Pancreas (tissue), 10 donors: ENCODE measurements at regions not wholly inside any gene's neighbourhood (a gene's known extent, or its start where the extent isn't known, plus 50 kb on each side); places are given as distances from the start of the nearest gene placed in this dataset.

Experiments used
- ATAC-seq, 4 donors: fragments of 200-7000 bp; cut with Tn5 transposase; one replicate each; pipeline versions ENCODE4 v1.8.0 to v1.9.1; 2020; ENCODE audit warnings: mild to moderate bottlenecking in 4 of 4, moderate library complexity in 4 of 4
- DNase-seq, 6 donors: peaks; one replicate each; pipeline ENCODE4 v3.0.0-alpha.2; 2020
- FAIRE-seq: peaks from 2 replicates; lab custom pipeline; 2012; peaks lifted over from hg19 to GRCh38; lab: Jason Lieb, UNC
- H3K27ac ChIP-seq, 4 donors: fragments of 200-600 bp; sonication (generic); 1 replicate in 3 of 4; 2 replicates in 1 of 4; pipeline versions ENCODE4 v1.5.0 to v1.8.0; 2020
- H3K27me3 ChIP-seq, 4 donors: fragments of 200-600 bp; one replicate each; pipeline ENCODE4 v1.8.0; 2021
- H3K36me3 ChIP-seq, 3 donors: fragments of 200-600 bp; sonication (generic) in 1 of 3; one replicate each; pipeline versions ENCODE4 v1.5.0 to v1.8.0; 2020 to 2021
- H3K4me1 ChIP-seq, 3 donors: fragments of 200-600 bp; one replicate each; pipeline ENCODE4 v1.8.0; 2021
- H3K4me3 ChIP-seq, 4 donors: fragments of 200-600 bp; sonication (generic) in 2 of 4; one replicate each; pipeline versions ENCODE4 v1.5.0 to v1.8.0; 2020 to 2021
- H3K9me3 ChIP-seq, 4 donors: fragments of 200-600 bp; one replicate each; pipeline ENCODE4 v1.8.0; 2021
- whole genome bisulfite sequencing, 2 donors: extraction: QIAGEN DNeasy Blood & Tissue Kit; methylation state at CpG; one replicate each; pipeline ENCODE4 v1.1.7; 2013; 5-methylcytosine and 5-hydroxymethylcytosine counted together
- intact Hi-C, 3 donors: fragments of 100-400 bp; cut with DNase I; formaldehyde crosslinking; loops; one replicate each; pipeline versions ENCODE4 v1.11.1 to v1.14.2; 2022
- TF ChIP-seq, protein P1 (sequence below), 4 donors: fragments of 200-600 bp; sonication (generic) in 3 of 4; IDR thresholded peaks; one replicate each; pipeline versions ENCODE4 v1.5.0 to v1.8.0; 2021; ENCODE audit warnings: antibody characterized with exemption in 4 of 4
- donor health status: healthy with polysubstance abuse.
- donor health status: DM: no; HTN: no; CAD: no; lungs with moderate emphysema.
- donor health status: DM: no; HTN: no; CAD: no.
- donor health status: control.
- donor health status: control.
- donor health status: Bipolar disorder and iron deficiency.
- donor health status: DM: yes; HTN: yes; CAD: no.
- donor health status: DM: no; HTN: no; CAD: no.
- donor health status: DM: no; HTN: no; CAD: no.
- donor health status: DM: yes; HTN: yes; CAD: no.

DNA sequence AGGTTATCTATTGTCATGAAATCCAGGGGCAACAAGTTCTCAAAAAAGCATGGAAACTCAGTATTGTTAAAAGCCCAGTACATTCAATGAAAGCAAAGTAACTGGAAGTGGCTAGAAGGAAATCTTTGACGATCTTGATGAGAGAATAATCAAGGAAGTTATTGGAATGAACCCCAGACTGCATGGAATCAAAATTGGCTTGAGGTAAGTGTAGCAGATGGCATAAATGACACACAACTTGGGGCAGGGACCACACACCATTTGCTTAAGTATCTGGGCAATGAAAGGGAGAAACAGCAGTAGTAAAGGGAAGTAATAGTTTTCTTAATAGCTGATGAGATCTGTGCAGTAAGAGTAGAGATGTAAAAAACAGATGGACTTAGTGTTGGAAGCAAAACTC lies 238.0 kb downstream of the HS3ST3A1 start:
- FAIRE-seq (no peak), DNase-seq (no peak), ATAC-seq (no peak)
- no peak overlapping the region for H3K27ac ChIP-seq
- no peaks in the 10 kb centered on the region for H3K9me3 ChIP-seq
- 30 to 71% methylated on average over 1 of the region's 1 CpG for WGBS, 2 donors
- TF ChIP-seq, protein P1, sequence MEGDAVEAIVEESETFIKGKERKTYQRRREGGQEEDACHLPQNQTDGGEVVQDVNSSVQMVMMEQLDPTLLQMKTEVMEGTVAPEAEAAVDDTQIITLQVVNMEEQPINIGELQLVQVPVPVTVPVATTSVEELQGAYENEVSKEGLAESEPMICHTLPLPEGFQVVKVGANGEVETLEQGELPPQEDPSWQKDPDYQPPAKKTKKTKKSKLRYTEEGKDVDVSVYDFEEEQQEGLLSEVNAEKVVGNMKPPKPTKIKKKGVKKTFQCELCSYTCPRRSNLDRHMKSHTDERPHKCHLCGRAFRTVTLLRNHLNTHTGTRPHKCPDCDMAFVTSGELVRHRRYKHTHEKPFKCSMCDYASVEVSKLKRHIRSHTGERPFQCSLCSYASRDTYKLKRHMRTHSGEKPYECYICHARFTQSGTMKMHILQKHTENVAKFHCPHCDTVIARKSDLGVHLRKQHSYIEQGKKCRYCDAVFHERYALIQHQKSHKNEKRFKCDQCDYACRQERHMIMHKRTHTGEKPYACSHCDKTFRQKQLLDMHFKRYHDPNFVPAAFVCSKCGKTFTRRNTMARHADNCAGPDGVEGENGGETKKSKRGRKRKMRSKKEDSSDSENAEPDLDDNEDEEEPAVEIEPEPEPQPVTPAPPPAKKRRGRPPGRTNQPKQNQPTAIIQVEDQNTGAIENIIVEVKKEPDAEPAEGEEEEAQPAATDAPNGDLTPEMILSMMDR (IDR thresholded peaks at IDR 0.05): no peak
- no peaks in the 10 kb centered on the region for H3K36me3 ChIP-seq
- intact Hi-C loops: no loop called here
- H3K27me3 ChIP-seq: peaks cover 0 to 4% (median 0%) of the 10 kb centered on the region in 4 donors
- H3K4me3 ChIP-seq: no peak overlapping the region
- H3K4me1 ChIP-seq: no peaks in the 10 kb centered on the region

DNA sequence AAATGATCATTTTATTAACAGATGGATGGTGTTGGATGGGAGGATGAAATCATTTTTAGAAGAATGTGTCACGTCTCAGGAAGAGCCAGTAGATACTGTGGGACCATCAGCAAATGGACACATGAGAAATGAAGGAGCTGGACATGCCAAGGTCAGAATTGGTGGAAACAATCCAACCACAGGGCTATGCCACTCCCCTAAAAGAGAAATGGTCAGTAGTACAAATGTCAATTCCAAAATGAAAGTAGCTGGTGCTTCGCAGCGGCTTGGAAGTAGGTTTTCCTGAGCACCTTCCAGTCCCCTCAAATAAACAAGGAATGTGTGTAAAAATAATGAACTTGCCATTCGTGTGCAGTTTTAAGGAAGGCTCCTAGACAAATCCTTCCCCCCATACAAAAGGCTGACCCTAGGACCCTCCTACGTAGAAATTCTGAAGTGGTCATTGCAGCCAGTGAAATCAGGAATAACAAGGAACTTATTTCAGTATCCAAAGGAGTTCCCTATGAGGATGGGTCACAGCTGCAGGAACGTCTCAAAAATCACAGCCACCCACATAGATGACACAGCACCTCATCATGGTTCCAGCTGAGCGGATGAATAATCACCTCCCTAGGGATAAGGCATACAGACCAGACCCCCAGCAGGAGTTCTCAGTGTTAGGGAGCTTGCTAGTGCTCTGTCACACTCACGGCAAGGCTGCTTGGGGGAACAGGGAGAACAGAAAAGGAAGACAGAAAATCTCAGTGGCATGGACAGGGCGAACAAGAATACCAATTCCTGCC lies 239.2 kb downstream of the HS3ST3A1 start:
- no peak for ATAC-seq
- no peak for FAIRE-seq
- intact Hi-C loops: no loop called here
- Histone ChIP-seq H3K9me3 (no peaks in the 10 kb centered on the region), H3K4me3 (no peak overlapping the region), H3K36me3 (no peaks in the 10 kb centered on the region), H3K27ac (no peak overlapping the region), H3K4me1 (no peaks in the 10 kb centered on the region), H3K27me3 (peaks cover 0 to 4% (median 0%) of the 10 kb centered on the region in 4 donors)
- TF ChIP-seq, protein P1 (IDR thresholded peaks at IDR 0.05): no peak
- 61 to 71% methylated on average over 9 of the region's 9 CpGs for WGBS, 2 donors
- DNase-seq: no peak

DNA sequence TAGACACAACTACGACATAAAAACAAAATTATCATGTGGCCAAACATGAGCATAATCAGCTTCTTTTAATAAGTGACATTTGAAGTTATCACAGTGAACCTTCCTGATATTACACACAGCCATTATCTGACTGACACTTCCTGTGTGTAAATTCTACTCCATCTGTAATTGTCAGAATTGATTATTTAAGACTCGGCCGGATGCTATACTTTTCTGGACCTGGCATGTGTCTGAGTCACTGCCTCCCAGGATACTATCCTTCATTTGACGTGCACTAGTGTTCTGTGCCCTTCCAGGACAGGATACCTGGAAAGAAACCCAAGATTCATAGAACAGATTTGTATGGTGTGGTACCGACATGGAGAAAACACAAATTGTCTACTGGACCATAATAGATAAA lies 242.0 kb downstream of the HS3ST3A1 start:
- Histone ChIP-seq H3K27ac (no peak overlapping the region), H3K9me3 (no peaks in the 10 kb centered on the region), H3K4me3 (no peak overlapping the region), H3K36me3 (no peaks in the 10 kb centered on the region), H3K4me1 (no peaks in the 10 kb centered on the region), H3K27me3 (no peaks in the 10 kb centered on the region)
- FAIRE-seq (no peak), ATAC-seq (no peak), DNase-seq (no peak)
- WGBS, 2 donors: 52 to 60% methylated on average over 5 of the region's 5 CpGs
- TF ChIP-seq, protein P1 (IDR thresholded peaks at IDR 0.05): no peak
- intact Hi-C loops: no loop called here

DNA sequence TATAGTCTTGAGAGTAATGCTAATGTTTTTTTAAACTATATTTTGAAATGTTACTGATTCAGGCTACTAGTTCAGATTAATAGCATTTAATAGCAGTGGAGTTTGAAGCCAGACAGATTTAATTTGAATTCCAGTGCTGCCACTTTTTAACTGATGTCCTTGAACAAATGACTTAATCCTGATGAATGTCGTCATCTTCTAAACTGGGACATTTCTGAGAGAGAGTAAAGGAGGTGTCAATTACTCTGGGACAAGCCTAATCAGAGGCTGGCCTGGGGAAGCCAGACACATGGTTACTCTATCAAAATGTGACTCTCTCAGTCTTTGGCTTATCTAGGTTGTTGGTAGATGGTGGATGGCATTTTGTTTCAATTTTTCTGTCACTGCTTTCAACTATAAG lies 246.7 kb downstream of the HS3ST3A1 start:
- no peak for DNase-seq
- intact Hi-C loops: no loop called here

More for the DNA sequence above, 246.7 kb downstream of the HS3ST3A1 start:
- Histone ChIP-seq H3K36me3 (no peaks in the 10 kb centered on the region), H3K27ac (no peak overlapping the region), H3K4me3 (no peak overlapping the region), H3K9me3 (no peaks in the 10 kb centered on the region), H3K4me1 (no peaks in the 10 kb centered on the region), H3K27me3 (no peaks in the 10 kb centered on the region)
- ATAC-seq (peak in 1 of 4 donors; percentile 55), FAIRE-seq (no peak)
- WGBS, 2 donors: 14 to 19% methylated on average over 1 of the region's 1 CpG
- TF ChIP-seq, protein P1 (IDR thresholded peaks at IDR 0.05): no peak
